GM23338 (cell line): ENCODE measurements at regions not wholly inside any gene's neighbourhood (a gene's known extent, or its start where the extent isn't known, plus 50 kb on each side); places are given as distances from the start of the nearest gene placed in this dataset.

Experiments used
- ATAC-seq: fragments of 200-7000 bp; cut with Tn5 transposase; 3 replicates; pipeline ENCODE4 v1.9.1; 2020
- DNase-seq: peaks from one replicate; pipeline ENCODE4 v3.0.0-alpha.2; 2015; ENCODE audit warnings: low spot score
- H2AFZ ChIP-seq: fragments of 200-600 bp; sonication (generic); 2 replicates; pipeline ENCODE4 v1.8.0; 2016; ENCODE audit warnings: antibody characterized with exemption, mild to moderate bottlenecking, moderate library complexity
- H3F3A ChIP-seq: fragments of 200-600 bp; sonication (generic); replicated peaks from 2 replicates; pipeline ENCODE4 v1.8.0; 2017; ENCODE audit warnings: antibody characterized with exemption, mixed run types, low read depth
- H3K27ac ChIP-seq: fragments of 200-600 bp; sonication (generic); 2 replicates; pipeline ENCODE4 v1.6.1; 2016; ENCODE audit warnings: low read depth
- H3K27me3 ChIP-seq: fragments of 200-600 bp; sonication (generic); 2 replicates; pipeline ENCODE4 v1.8.0; 2016; ENCODE audit warnings: mild to moderate bottlenecking, mixed run types, moderate library complexity; ENCODE audit not compliant: insufficient read depth
- H3K36me3 ChIP-seq: fragments of 200-600 bp; sonication (generic); 2 replicates; pipeline ENCODE4 v1.8.0; 2016; ENCODE audit warnings: mild to moderate bottlenecking; ENCODE audit not compliant: insufficient read depth
- H3K4me1 ChIP-seq: fragments of 200-600 bp; sonication (generic); 2 replicates; pipeline ENCODE4 v1.8.0; 2016; ENCODE audit warnings: mild to moderate bottlenecking, moderate library complexity; ENCODE audit not compliant: insufficient read depth
- H3K4me2 ChIP-seq: fragments of 200-600 bp; sonication (generic); 2 replicates; pipeline ENCODE4 v1.7.1; 2017; ENCODE audit warnings: mixed run types
- H3K4me3 ChIP-seq: fragments of 200-600 bp; sonication (generic); 2 replicates; pipeline ENCODE4 v1.6.1; 2016; ENCODE audit warnings: mixed run types
- H3K79me2 ChIP-seq: fragments of 200-600 bp; sonication (generic); replicated peaks from 2 replicates; pipeline ENCODE4 v1.8.0; 2017; ENCODE audit warnings: mild to moderate bottlenecking; ENCODE audit not compliant: insufficient read depth
- H3K9me2 ChIP-seq: fragments of 200-600 bp; sonication (generic); 2 replicates; pipeline ENCODE4 v1.8.0; 2017; ENCODE audit not compliant: insufficient read depth
- H4K20me1 ChIP-seq: fragments of 200-600 bp; sonication (generic); replicated peaks from 2 replicates; pipeline ENCODE4 v1.8.0; 2017; ENCODE audit warnings: mild to moderate bottlenecking; ENCODE audit not compliant: insufficient read depth
- H3K27ac Mint-ChIP-seq: 2 replicates; pipeline ENCODE4 v1.8.0; 2020; ENCODE audit warnings: inconsistent platforms, mild to moderate bottlenecking, moderate library complexity, mixed read lengths
- H3K27me3 Mint-ChIP-seq: 3 replicates; pipeline ENCODE4 v1.8.0; 2022; ENCODE audit warnings: low read depth, mild to moderate bottlenecking, moderate library complexity, mixed read lengths, inconsistent platforms; ENCODE audit not compliant: insufficient read depth, poor library complexity
- H3K36me3 Mint-ChIP-seq: 3 replicates; pipeline ENCODE4 v1.8.0; 2021; ENCODE audit warnings: low read depth, mild to moderate bottlenecking, inconsistent platforms, moderate library complexity, mixed read lengths
- H3K4me1 Mint-ChIP-seq: 3 replicates; pipeline ENCODE4 v1.8.0; 2020; ENCODE audit warnings: mild to moderate bottlenecking, inconsistent platforms, mixed read lengths
- H3K4me3 Mint-ChIP-seq: 3 replicates; pipeline ENCODE4 v1.8.0; 2021; ENCODE audit warnings: moderate library complexity, mild to moderate bottlenecking, inconsistent platforms, mixed read lengths
- H3K9me3 Mint-ChIP-seq: 3 replicates; pipeline ENCODE4 v1.8.0; 2020; ENCODE audit warnings: moderate library complexity, mild to moderate bottlenecking, inconsistent platforms, mixed read lengths
- CREB1 ChIP-seq: fragments of 250-450 bp; sonication (Bioruptor Pico); IDR thresholded peaks from 2 replicates; pipeline ENCODE4 v1.5.0; 2020; ENCODE audit warnings: low read depth, mild to moderate bottlenecking, moderate library complexity
- CTCF ChIP-seq, 2 experiments: fragments of 200-600 bp in 1 of 2; sonication (generic) in 1 of 2; conservative IDR thresholded peaks; 2 replicates each; pipeline versions ENCODE4 v1.5.1 to v1.6.1; 2016 to 2017; ENCODE audit warnings: antibody characterized with exemption in 2 of 2, low read depth in 2 of 2, mild to moderate bottlenecking in 2 of 2, moderate library complexity in 1 of 2
- EZH2 ChIP-seq: fragments of 200-600 bp; sonication (generic); IDR thresholded peaks from one replicate; pipeline ENCODE4 v1.8.0; 2017; ENCODE audit warnings: antibody characterized with exemption, mild to moderate bottlenecking, low read depth; ENCODE audit not compliant: unreplicated experiment
- EZH2phosphoT487 ChIP-seq: fragments of 200-600 bp; sonication (generic); IDR thresholded peaks from one replicate; pipeline ENCODE4 v1.8.1; 2018; ENCODE audit warnings: antibody characterized with exemption; ENCODE audit not compliant: unreplicated experiment
- JUNB ChIP-seq: IDR thresholded peaks from one replicate; pipeline ENCODE4 v1.6.1; 2016; ENCODE audit warnings: antibody characterized with exemption; ENCODE audit not compliant: unreplicated experiment
- NANOG ChIP-seq: IDR thresholded peaks from 2 replicates; pipeline ENCODE4 v1.6.1; 2016; ENCODE audit warnings: antibody characterized with exemption, borderline replicate concordance
- POLR2AphosphoS5 ChIP-seq: IDR thresholded peaks from 2 replicates; pipeline ENCODE4 v1.6.1; 2016; ENCODE audit warnings: antibody characterized with exemption, low read depth
- STAT1 ChIP-seq: IDR thresholded peaks from one replicate; pipeline ENCODE4 v1.6.1; 2016; ENCODE audit warnings: antibody characterized with exemption; ENCODE audit not compliant: unreplicated experiment
- ZNF114 ChIP-seq: fragments of 250-450 bp; sonication (Bioruptor Pico); IDR thresholded peaks from 2 replicates; pipeline ENCODE4 v1.5.0; 2020; ENCODE audit warnings: mild to moderate bottlenecking, moderate library complexity
- ZNF331 ChIP-seq: fragments of 250-450 bp; sonication (Bioruptor Pico); IDR thresholded peaks from 2 replicates; pipeline ENCODE4 v1.5.0; 2020; ENCODE audit warnings: low read depth, mild to moderate bottlenecking, moderate library complexity
- ZNF462 ChIP-seq: fragments of 250-450 bp; sonication (Bioruptor Pico); IDR thresholded peaks from 2 replicates; pipeline ENCODE4 v1.5.0; 2020; ENCODE audit warnings: mild to moderate bottlenecking, moderate library complexity
- TF ChIP-seq, protein P1 (sequence below): IDR thresholded peaks from 2 replicates; pipeline ENCODE4 v1.6.1; 2016; ENCODE audit warnings: antibody characterized with exemption
- TF ChIP-seq, protein P2 (sequence below): IDR thresholded peaks from one replicate; pipeline ENCODE4 v1.6.1; 2018; ENCODE audit warnings: antibody characterized with exemption; ENCODE audit not compliant: unreplicated experiment

GRCh38 chr1:237961754-237962153 lies 71.0 kb upstream of the ZP4 start:
- TF ChIP-seq STAT1 (no peak), ZNF331 (CRISPR knock-in tag) (no peak), JUNB (no peak), NANOG (no peak), CREB1 (CRISPR knock-in tag) (no peak), ZNF462 (CRISPR knock-in tag) (no peak), ZNF114 (CRISPR knock-in tag) (no peak), EZH2 (no peak), POLR2AphosphoS5 (no peak), EZH2phosphoT487 (no peak), CTCF (conservative IDR thresholded peaks at IDR 0.05; ENCODE audit: low read depth in 2 of 2) (no peak)
- TF ChIP-seq, protein P1, sequence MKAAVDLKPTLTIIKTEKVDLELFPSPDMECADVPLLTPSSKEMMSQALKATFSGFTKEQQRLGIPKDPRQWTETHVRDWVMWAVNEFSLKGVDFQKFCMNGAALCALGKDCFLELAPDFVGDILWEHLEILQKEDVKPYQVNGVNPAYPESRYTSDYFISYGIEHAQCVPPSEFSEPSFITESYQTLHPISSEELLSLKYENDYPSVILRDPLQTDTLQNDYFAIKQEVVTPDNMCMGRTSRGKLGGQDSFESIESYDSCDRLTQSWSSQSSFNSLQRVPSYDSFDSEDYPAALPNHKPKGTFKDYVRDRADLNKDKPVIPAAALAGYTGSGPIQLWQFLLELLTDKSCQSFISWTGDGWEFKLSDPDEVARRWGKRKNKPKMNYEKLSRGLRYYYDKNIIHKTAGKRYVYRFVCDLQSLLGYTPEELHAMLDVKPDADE = no peak
- TF ChIP-seq, protein P2, sequence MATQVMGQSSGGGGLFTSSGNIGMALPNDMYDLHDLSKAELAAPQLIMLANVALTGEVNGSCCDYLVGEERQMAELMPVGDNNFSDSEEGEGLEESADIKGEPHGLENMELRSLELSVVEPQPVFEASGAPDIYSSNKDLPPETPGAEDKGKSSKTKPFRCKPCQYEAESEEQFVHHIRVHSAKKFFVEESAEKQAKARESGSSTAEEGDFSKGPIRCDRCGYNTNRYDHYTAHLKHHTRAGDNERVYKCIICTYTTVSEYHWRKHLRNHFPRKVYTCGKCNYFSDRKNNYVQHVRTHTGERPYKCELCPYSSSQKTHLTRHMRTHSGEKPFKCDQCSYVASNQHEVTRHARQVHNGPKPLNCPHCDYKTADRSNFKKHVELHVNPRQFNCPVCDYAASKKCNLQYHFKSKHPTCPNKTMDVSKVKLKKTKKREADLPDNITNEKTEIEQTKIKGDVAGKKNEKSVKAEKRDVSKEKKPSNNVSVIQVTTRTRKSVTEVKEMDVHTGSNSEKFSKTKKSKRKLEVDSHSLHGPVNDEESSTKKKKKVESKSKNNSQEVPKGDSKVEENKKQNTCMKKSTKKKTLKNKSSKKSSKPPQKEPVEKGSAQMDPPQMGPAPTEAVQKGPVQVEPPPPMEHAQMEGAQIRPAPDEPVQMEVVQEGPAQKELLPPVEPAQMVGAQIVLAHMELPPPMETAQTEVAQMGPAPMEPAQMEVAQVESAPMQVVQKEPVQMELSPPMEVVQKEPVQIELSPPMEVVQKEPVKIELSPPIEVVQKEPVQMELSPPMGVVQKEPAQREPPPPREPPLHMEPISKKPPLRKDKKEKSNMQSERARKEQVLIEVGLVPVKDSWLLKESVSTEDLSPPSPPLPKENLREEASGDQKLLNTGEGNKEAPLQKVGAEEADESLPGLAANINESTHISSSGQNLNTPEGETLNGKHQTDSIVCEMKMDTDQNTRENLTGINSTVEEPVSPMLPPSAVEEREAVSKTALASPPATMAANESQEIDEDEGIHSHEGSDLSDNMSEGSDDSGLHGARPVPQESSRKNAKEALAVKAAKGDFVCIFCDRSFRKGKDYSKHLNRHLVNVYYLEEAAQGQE = no peak
- Histone ChIP-seq H3K4me3 (no peak overlapping the region), H3K36me3 (no peaks in the 10 kb centered on the region), H3K27ac (no peak overlapping the region), H3K9me2 (no peaks in the 10 kb centered on the region; the same call in 1 of the 2 replicates), H3F3A (no peaks in the 10 kb centered on the region), H3K4me2 (no peak overlapping the region), H3K4me1 (no peaks in the 10 kb centered on the region), H3K79me2 (no peaks in the 10 kb centered on the region), H3K27me3 (no peaks in the 10 kb centered on the region), H2AFZ (no peak overlapping the region), H4K20me1 (no peaks in the 10 kb centered on the region)
- Mint-ChIP-seq H3K27ac (no peak overlapping the region), H3K4me1 (peaks cover 22% of the 10 kb centered on the region), H3K27me3 (peaks cover 7% of the 10 kb centered on the region), H3K36me3 (peaks cover 10% of the 10 kb centered on the region), H3K9me3 (peaks cover 13% of the 10 kb centered on the region; the same call in 2 of the 3 replicates), H3K4me3 (no peak overlapping the region)
- ATAC-seq (no peak), DNase-seq (no peak)
